IMR-90 (cell line): ENCODE measurements at regions not wholly inside any gene's neighbourhood (a gene's known extent, or its start where the extent isn't known, plus 50 kb on each side); places are given as distances from the start of the nearest gene placed in this dataset.

Source experiments
- MXI1 ChIP-seq: IDR thresholded peaks from 2 replicates; pipeline ENCODE4 v1.6.1; 2012; ENCODE audit warnings: low read depth, mild to moderate bottlenecking, low read length, moderate library complexity, borderline replicate concordance
- POLR2A ChIP-seq: IDR thresholded peaks from 2 replicates; pipeline ENCODE4 v1.6.1; 2012; ENCODE audit warnings: mild to moderate bottlenecking, low read depth, low read length
- RFX5 ChIP-seq: IDR thresholded peaks from 2 replicates; pipeline ENCODE4 v1.8.0; 2012; ENCODE audit warnings: low read depth, mild to moderate bottlenecking, low read length, moderate library complexity
- SMC3 ChIP-seq: fragments of 150-350 bp; IDR thresholded peaks from 2 replicates; pipeline ENCODE4 v1.6.1; 2016; ENCODE audit warnings: low read depth, mild to moderate bottlenecking, antibody characterized with exemption, low read length, moderate library complexity
- TF ChIP-seq, protein P1 (sequence below): conservative IDR thresholded peaks from 2 replicates; pipeline ENCODE4 v1.5.1; 2012; ENCODE audit warnings: mild to moderate bottlenecking, low read depth, low read length, improper control_type of control experiment

DNA sequence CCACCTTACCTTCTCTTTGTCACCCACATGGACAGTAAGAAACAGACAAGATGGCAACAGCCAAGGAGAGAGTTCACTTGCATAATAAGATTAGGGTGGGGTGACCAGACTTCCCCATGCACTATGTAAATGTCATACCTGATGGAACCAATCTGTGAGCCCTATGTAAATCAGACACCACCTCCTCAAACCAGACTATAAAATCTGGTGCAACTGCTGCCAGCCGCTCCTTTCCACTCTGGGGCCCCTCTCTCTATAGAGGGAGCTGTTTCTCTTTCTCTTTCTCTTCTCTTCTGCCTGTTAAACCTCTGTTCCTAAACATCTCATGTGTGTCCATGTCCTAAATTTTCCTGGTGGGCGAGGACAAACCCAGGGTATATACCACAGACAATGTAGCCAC, 405.5 kb upstream of the CNTN4 start:
- TF ChIP-seq, protein P1, sequence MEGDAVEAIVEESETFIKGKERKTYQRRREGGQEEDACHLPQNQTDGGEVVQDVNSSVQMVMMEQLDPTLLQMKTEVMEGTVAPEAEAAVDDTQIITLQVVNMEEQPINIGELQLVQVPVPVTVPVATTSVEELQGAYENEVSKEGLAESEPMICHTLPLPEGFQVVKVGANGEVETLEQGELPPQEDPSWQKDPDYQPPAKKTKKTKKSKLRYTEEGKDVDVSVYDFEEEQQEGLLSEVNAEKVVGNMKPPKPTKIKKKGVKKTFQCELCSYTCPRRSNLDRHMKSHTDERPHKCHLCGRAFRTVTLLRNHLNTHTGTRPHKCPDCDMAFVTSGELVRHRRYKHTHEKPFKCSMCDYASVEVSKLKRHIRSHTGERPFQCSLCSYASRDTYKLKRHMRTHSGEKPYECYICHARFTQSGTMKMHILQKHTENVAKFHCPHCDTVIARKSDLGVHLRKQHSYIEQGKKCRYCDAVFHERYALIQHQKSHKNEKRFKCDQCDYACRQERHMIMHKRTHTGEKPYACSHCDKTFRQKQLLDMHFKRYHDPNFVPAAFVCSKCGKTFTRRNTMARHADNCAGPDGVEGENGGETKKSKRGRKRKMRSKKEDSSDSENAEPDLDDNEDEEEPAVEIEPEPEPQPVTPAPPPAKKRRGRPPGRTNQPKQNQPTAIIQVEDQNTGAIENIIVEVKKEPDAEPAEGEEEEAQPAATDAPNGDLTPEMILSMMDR, result no peak
- TF ChIP-seq RFX5 (no peak), MXI1 (no peak), POLR2A (no peak), SMC3 (no peak)
